ENCODE measurements at regions not wholly inside any gene's neighbourhood (a gene's known extent, or its start where the extent isn't known, plus 50 kb on each side); places are given as distances from the start of the nearest gene placed in this dataset.

- TF ChIP-seq POLR2A (IDR thresholded peaks at IDR 0.05): no peak
- TF ChIP-seq, protein P1, sequence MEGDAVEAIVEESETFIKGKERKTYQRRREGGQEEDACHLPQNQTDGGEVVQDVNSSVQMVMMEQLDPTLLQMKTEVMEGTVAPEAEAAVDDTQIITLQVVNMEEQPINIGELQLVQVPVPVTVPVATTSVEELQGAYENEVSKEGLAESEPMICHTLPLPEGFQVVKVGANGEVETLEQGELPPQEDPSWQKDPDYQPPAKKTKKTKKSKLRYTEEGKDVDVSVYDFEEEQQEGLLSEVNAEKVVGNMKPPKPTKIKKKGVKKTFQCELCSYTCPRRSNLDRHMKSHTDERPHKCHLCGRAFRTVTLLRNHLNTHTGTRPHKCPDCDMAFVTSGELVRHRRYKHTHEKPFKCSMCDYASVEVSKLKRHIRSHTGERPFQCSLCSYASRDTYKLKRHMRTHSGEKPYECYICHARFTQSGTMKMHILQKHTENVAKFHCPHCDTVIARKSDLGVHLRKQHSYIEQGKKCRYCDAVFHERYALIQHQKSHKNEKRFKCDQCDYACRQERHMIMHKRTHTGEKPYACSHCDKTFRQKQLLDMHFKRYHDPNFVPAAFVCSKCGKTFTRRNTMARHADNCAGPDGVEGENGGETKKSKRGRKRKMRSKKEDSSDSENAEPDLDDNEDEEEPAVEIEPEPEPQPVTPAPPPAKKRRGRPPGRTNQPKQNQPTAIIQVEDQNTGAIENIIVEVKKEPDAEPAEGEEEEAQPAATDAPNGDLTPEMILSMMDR (IDR thresholded peaks at IDR 0.05): no peak
- TF ChIP-seq EP300 (IDR thresholded peaks at IDR 0.05): no peak
Observed at GRCh38 chr10:107443326-107443725, 278.8 kb upstream of the SORCS1 start.

Data from ovary (tissue), 3 donors.